GM20431 (cell line): ENCODE measurements at regions not wholly inside any gene's neighbourhood (a gene's known extent, or its start where the extent isn't known, plus 50 kb on each side); places are given as distances from the start of the nearest gene placed in this dataset.
"Not testable (repeated sequence)": the region's sequence is repeated elsewhere in the genome, so short reads cannot be mapped to it uniquely, and the experiment has no call there.

ENCODE experiments used
- in situ Hi-C: fragments of 300-500 bp; cut with MseI, MboI; formaldehyde crosslinking; loops from one replicate; pipeline ENCODE4 v1.15.0; 2020; ENCODE audit warnings: low sequenced_read_pairs; ENCODE audit not compliant: unreplicated experiment

DNA sequence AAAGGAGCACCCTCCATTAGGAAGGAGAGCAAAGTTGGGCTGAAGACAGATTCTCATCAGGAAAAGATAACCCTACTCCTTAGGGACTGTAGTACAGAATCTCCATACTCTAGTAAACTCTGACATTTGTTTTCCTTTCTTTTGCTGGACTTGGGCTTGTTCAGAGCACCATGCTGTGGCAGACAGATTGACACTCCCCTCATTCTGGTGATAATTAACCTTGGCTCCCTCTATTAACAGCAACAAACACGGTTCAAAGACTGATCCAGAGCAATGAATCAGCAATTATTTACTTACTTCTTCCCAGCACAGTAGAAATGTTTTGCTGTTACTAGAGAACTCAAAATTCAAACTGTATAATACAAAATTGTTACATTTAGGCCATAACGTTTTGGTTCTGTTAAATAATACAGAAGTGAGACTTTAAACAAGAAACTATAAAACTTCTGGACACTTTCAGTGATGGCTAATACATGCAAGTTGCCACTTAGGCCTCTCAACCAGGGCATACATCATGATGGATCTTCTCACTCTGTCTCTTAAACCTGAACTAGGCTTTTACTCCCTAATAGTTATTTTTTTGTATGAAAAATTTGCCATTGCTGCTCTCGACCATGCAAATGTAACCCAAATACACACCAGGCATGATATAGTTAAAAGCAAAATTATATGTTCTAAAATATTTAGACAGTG lies 639.0 kb downstream of the IPMK start:
- in situ Hi-C loops, result no loop called here

GRCh38 chr10:57627642-57628178 lies 640.0 kb downstream of the IPMK start:
- in situ Hi-C loops, result no loop called here

GRCh38 chr10:57624856-57625592 lies 642.7 kb downstream of the IPMK start:
- in situ Hi-C loops, result no loop called here

DNA sequence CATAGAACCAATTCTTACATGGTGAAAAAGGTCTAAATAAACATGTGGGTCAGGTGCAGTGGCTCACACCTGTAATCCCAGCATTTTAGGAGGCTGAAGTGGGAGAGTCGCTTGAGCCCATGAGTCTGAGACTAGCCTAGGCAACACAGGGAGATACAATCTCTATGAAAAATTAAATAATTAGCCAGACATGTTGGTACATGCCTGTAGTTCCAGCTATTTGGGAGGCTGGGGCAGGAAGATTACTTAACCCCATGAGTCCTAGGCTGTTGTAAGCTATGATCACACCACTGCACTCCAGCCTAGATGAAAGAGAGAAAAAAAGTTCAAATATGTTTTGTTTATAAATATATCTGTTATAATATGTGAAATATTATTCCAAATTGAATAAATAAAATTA lies 643.6 kb downstream of the IPMK start:
- in situ Hi-C loops, result no loop called here

DNA sequence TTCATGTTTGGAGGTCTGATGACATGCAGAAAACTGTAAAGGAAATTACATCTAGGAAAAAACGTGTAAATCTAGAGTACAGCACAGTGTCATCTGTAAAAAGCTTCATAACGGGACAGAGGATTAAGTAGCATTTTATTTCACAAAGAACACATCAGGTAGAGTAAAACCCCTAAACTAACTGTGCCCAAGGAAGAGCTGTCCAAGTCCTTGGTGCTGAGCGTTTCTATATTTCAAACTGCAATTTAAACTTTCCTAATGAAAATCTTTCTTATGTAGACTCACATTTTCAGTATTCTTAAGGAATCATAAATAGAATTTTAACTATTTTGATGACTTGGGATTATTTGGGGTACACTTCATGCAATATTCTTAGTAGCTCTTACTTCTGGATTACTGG lies 646.2 kb downstream of the IPMK start:
- in situ Hi-C loops, result no loop called here

DNA sequence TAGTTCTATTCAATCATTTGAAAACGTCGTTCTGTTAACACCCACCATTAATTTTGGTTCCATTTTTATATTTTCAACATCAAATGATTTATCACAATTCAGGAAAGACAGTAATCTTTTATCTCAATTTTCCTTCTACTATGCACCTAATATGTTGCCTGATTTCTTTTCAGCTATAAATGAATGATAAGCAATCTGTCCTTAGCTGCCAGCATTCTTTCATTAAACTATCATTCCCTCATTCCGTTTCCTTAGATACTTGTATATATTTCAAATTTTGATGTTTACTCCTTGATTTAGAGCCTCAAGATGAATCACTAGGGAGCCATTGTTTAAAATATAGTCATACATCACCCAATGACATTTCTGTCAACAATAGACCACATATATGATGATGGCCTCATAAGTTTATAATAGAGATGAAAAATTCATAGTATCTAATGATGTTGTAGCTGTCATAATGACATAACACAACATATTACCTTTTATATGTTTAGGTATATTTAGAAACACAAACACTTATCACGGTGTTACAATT lies 661.7 kb downstream of the IPMK start:
- in situ Hi-C loops, result no loop called here

- in situ Hi-C loops, result no loop called here
Observed at GRCh38 chr10:57599440-57599839, 668.3 kb downstream of the IPMK start.

DNA sequence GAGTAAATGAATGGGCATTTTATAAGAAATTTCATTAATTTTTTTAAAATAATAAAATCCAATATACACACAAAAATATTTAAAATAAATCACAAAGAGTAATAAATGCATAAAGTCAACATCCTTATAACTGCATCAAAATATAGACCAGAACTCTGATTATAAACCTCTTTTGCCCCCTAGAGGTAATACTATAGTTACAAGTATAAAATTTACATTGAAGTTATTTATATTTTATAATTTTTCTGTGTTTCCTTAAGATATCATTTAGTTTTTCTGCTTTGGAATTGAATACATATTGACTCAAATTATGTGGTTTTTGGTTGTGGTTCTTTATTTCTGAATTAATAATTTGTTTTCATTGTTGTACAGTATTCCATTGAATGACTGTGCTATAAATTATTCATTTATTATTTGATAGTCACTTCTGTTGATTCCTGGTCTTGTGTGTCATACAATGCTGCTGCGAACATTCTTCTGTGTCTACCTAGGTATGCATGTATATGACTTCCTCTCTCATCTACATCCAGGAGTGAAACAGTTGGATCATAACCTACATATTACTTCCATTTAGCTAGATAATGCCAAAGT lies 673.6 kb downstream of the IPMK start:
- in situ Hi-C loops, result no loop called here

DNA sequence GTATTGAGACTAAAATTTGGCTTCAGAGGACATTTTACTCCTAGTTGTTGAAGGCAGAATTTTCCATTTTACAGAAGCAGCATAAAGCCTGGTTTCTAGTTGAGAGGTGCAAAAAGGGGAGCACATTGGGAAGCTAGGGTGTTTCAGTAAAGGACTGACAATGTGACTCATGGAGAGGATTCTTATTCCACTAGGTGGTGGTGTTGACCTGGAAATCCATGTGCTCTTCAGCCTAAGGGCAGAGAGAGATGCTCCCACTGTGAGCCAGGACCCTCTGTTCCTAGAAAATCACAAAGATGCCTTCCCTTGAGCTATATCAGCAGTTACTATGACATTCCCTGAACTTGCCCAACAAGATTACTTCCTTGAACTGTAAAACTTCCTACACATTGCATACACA lies 687.8 kb downstream of the IPMK start:
- in situ Hi-C loops, result no loop called here

DNA sequence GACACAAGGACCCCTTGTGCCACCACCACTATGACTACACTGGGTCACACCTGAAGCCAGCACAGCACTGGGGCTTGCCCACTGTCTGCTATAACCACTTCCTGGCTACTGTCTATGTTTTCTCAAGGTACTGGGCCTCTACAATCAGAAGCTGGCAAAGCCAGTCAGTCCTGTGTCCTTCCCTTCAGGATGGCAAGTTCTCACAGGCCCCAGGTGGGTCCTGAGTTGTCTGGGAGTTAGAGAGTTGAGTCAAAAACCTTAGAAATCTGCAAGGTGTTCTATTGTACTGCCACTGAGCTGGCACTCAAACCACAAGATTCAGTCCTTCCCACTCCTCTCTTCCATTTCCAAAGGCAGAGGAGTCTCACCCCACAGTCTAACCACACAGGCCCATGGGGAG lies 705.5 kb downstream of the IPMK start:
- in situ Hi-C loops, result no loop called here

- in situ Hi-C loops, result not testable (repeated sequence)
Observed at GRCh38 chr10:57551774-57552173, 715.9 kb downstream of the IPMK start.

DNA sequence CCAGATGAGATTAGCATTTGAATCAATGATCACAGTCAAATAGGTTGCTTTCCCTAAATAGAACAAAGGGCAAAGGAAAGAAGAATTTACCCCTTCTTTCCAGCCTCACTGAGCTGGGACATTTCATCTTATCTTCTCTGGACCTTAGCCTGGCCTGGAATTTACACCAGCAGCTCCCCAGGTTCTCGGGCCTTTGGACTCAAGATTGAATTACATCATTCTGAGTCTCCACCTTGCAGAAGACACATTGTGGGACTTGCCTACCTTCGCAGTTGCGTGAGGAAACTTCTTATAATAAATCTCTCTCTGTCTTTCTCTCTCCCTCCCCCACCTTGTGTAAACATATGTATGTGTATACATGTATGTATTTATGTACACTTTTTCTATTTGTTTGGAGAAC lies 732.4 kb downstream of the IPMK start:
- in situ Hi-C loops, result no loop called here

- in situ Hi-C loops, result no loop called here
Observed at GRCh38 chr10:57513637-57514036, 754.1 kb downstream of the IPMK start.

- in situ Hi-C loops, result no loop called here
Observed at GRCh38 chr10:57507788-57508187, 759.9 kb downstream of the IPMK start.

DNA sequence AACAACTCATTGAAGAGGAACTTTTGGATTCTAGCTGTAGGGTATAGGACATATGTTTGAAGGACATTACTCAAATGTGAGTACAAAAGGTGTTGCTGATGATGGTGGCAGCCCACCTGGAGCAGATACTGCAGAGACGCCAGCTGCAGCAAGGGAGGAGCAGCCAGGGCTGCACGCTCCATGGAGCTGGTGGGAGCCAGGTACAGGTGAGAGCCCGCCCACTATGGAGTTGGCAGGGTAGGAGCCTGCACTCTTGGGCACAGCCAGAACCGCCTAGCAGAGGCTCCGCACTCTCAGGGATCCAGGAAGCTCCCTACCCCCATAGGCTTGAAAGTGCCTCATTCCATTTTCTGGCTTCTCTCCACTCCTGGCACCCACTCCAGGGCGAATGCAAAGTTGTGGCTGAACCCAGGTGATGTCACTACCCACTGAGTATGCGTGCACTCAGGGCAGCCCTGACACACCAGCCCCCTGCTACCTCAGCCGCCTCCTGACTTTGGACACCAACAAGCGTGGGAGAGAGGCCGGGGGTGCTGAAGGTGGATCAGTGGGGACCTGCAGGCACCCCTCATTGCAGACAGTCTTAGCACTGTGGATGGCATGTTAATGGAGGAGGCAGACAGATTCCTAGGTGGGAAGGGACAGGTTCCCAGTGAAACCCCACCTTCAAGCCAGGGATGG lies 761.1 kb downstream of the IPMK start:
- in situ Hi-C loops, result no loop called here

GRCh38 chr10:57494486-57494885 lies 773.2 kb downstream of the IPMK start:
- in situ Hi-C loops, result no loop called here

DNA sequence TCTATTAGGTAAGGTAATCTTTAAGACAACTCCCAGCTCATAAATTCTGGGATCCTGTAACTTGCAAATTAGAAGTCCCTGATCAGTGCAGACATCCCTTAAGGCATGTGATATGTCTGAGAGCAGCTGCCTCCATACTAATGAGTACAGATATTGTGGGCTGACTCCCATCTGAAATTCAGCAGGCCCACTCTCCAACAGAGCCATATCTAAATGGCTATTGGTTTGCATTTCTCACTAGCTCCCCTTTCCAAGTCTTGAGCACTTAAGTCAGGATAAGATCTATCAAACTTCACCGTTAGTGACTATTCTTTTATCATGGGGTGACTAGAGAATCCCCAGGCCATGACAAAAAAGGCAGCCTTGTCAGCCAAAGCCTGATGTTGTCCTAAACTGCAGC lies 785.4 kb downstream of the IPMK start:
- in situ Hi-C loops, result no loop called here

- in situ Hi-C loops, result no loop called here
Observed at GRCh38 chr10:57472823-57473619, 794.7 kb downstream of the IPMK start.

DNA sequence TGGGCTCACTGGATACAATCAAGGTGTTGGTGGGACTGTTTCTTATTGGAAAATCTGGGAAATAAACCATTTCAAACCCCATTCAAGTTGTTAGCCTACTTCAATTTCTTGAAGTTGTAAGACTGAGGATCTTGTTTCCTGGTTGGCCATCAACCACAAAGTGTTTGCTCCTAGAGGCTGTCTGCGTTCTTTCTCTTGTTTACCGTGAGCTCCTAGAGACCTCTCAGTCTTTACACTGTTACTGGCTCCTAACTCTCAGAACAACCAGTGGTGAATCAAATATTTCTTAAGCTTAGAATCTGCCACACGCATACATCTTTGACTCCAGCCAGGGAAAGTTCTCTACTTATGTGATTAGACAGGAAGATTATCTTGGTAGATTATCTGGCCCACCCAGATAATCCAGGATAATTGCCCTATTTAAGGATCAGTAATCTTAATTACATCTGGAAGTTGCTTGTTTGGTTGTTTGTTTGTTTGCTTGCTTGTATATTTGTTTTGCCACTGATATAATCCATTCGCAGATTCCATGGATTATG lies 798.7 kb downstream of the IPMK start:
- in situ Hi-C loops, result no loop called here
